Left hindlimb (tissue), 1 donor: ENCODE measurements at regions not wholly inside any gene's neighbourhood (a gene's known extent, or its start where the extent isn't known, plus 50 kb on each side); places are given as distances from the start of the nearest gene placed in this dataset.
"Not testable (repeated sequence)": the region's sequence is repeated elsewhere in the genome, so short reads cannot be mapped to it uniquely, and the experiment has no call there.

Experiments
- DNase-seq: peaks from one replicate; pipeline ENCODE4 v3.0.0-alpha.2; 2018

- DNase-seq: no peak
Measured at GRCh38 chr21:35982717-35983116, 77.6 kb downstream of the SETD4 start.

DNA sequence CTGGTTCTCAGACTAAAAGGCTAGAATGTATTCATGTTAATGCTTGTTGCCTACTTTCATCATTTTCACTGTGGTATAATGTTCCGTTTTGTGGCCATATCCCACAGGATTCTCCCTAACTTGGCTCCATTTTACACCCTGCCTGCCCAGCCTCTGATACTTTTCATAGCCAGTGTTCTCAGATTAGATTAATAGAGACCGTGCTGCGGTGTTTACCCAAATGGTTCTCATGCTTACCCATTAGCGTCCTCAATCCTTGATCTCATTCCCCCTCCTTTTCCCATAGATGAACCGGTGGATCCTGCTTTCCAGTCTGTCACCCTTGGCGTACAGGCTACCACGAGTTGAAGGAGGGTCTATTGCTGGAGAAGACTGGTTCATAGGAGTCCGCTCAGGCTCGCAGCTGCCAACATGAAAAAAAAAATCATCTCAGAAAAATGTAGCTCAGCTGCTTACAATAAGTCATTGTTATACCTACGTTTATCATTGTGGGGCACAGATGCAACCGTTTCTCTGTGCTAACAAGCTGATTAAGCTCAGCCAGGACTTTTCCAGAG is 78.7 kb downstream of the SETD4 start:
- DNase-seq: no peak

DNA sequence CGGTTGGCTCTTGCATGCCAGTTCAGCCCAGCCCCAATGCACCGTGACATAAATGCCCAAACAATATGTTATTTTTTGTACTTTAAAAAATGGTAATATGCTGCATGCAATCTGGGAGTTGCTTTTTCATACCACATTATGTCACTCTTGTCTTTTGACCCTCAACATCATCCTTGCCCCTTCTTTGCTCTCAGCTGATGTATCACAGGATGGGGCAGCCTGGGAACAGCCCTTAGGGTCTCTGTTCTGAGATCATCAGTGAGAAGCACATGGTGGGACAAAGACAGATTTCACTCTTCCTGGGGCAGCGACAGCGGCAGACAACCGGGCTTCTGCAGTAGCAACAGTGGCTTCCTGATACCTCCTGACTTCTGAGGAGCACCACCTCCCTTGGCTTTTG is 79.5 kb downstream of the SETD4 start:
- no peak for DNase-seq

- DNase-seq: not testable (repeated sequence)
Measured at GRCh38 chr21:35977860-35978259, 82.5 kb downstream of the SETD4 start.

- no peak for DNase-seq
Measured at GRCh38 chr21:35976929-35977328, 83.4 kb downstream of the SETD4 start.

DNA sequence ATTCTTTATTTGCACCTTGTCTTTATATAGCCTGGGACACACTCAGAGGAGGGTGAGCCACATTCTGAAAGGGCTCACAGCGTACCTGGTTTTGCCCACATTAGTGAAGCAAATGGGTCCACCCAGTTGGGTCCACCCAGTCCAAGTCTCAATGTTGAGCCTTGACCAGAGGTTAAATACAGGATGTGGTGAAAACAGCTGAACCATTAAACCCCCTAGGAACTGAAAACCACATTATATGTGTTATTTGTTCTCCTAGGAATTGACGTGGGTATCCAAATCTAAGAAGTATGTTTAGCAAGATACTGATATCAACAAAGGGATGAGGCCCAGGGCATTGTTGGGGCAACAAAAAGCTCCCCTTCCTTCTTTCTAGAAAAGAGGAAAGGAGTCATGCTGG is 83.8 kb downstream of the SETD4 start:
- DNase-seq: no peak

GRCh38 chr21:35974775-35975174 is 85.6 kb downstream of the SETD4 start:
- no peak for DNase-seq

DNA sequence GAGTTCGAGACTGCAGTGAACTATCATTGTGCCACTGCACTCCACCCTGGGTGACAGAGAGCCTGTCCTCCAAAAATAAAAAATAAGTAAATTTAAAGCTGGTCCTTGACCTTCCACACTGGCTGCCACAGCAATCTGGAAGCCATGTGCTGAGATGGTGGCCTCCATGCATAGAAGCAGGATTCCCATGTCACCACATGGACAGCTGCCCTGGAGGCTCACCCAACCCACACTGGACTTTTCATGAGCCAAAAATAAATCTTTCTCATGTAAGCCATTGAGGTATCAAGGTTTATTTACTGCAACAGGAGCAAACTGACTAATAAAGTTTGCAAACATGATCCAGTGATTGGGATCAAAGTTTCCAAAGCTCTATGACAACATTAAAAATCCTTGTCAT is 88.5 kb downstream of the SETD4 start:
- DNase-seq: no peak

- no peak for DNase-seq
Measured at GRCh38 chr21:35969281-35969680, 91.0 kb downstream of the SETD4 start.

DNA sequence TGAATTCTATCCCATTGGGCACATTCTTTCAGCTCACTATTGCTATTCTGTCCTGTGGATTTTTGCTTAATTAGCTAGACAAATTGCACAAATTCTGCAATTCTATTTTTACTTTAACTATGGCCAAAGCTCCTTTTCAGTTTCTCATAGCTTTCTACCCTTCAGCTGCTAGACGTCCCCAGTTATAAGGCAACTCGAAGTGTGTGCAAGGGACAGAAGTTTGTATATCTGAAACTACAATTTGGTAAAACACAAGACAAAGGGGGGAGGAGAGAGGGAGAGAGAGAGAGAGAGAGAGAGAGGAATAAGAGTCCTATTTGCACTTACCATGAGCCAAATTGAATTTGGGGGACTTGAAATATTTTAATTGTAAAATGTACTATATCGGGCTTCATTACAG is 91.8 kb downstream of the SETD4 start:
- DNase-seq: no peak

DNA sequence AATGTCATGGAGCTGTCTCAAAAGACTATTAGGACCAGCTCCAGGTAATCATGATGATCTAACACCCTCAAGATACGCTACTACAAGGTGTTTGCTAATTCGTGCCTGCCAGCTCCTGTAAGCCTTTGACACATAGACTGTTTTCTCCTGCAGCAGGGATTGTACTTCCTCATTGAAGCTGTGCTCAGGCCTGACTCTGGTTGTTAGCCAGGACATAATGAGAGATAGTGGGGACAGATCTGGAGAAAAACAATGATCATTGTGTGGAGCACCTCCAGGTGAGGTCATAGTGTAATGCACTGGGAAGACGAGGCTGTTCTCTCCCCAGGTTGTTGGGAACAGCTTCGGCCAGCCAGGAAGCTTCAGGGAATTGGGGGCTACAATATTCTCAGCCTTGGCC is 94.6 kb downstream of the SETD4 start:
- no peak for DNase-seq

DNA sequence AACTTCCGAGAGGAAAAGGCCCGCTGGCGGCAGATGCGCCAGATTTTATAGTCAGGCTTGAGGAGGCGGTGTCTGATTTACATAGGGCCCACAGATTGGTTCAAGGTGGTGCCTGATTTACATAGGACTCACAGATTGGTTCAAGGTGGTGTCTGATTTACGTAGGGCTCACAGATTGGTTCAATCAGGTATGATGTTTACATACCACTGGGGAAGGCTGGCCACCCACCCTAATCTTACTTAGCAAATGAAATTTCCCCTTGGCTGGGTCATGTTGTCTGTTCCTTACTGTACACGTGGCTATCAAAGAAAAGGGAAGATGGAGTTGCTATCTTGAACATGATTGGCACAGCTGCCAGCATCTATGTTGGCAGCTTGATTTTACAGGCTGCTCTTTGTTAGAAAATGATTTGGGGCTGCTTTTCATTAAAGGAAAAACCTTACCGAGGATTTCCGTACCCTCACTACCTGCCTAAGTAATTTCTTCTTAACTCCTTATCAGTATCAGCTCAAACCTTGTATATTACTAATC is 96.3 kb downstream of the SETD4 start:
- DNase-seq: no peak

- no peak for DNase-seq
Measured at GRCh38 chr21:35962917-35963316, 97.4 kb downstream of the SETD4 start.

DNA sequence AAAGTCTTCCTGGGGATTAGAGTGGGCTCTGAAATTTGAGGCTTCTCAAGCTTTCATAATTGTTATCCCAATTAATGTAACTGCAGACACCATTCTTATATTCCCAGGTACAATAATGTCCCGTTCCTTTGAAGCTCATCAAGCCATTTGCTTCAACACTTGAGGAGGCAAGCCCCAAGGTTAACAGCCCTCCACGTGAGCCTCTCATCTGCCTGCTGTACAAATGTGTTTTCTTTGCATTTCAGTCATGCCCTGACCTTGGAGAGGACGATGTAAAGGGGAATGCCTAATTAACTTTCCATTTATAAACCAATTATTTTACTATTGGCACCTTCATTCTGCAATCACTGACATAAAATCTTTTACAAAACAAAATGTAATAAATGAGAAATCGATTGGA is 106.3 kb downstream of the SETD4 start:
- DNase-seq: no peak

DNA sequence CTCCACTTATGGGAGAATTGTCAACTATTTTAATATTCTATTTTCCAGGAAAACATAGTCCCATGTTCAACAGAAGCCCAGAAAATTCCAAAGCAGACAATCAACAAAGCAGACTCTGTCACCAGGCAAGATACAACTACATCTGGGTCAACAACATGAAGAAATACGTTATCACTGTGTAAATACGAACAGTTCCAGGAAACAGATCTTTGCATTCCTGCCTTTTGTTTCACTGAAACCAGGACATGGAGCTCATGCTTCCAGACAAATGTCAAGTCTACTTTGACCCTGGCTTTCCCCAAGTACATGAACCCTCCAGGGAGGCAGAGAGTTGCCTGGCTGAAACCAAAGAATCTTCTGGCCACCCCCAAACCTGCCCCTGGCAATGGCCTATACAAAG is 106.7 kb downstream of the SETD4 start:
- no peak for DNase-seq

DNA sequence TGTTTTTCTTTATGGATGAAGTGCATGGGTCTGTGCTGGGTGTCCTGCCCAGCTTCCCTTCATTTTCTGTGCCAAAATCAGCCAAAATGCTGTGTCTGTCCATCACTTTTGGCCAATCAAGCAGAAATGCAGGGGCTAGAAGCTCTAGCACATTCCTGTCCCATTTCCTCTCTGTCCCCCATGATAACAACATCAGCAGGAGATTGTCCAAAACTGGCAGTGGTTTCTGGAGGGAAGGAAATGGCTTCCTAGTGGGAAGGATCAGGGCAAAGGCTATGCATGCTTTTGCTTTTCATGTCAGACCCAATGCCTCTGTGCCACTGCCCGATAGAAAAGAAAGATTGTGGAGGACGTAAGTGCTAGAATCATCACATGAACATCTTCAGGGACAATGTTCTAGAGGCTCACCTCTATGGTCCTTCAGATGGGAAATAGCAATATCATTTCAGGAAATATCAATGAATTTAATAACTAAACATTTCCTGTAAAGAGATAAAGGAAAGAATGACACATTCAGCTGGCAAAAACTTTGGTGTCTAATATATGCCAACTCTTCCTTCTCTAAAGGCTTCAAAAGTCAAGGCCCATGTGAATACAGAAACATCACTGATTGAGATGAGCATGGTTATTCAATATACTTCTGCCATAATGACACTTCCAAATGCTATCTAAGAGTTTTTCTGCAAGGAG is 107.5 kb downstream of the SETD4 start:
- DNase-seq: no peak

DNA sequence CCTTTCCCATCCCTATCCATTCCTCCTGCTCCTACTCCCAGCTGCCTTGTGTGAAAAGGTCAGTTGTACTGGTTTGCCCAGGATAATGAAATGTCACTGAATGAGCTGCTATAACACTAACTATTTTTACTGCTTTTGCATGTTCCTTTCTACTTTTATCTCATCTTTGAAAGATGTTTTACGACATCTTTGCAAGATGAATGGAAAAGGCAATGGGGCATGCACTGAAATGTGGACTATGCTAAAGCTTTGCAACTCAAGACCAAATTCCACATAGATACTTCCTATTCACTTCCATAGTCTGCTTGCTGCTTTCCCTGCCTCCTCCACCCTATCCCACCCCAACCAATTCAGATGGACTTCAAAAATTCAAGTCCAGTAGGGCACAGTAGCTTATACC is 111.3 kb downstream of the SETD4 start:
- no peak for DNase-seq

DNA sequence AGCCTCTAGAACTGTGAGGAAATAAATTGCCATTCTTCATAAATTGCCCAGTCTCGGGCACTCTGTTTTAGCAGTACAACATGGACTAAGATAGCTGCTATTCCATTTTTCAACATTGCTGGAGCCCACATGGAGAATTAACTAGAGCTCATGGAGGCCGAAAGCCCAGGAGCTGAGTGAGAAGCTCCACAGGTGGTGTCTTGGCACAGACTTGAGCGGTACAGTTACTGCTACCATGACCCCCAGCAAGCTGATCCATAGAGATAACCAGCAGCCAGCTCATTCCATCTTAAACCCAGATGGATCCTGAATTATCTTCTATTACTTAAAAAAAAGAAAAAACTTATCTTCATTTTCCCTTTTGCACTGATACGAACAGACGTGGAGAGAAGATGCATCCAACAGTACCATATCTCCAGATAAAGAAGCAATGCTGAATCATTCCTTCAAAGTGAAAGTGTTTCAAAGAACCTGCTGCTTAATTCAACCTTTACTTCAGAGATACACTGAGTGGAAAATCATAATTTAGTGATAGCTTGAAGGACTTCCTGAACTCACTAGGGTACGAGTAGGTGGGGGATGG is 115.1 kb downstream of the SETD4 start:
- no peak for DNase-seq

- no peak for DNase-seq
Measured at GRCh38 chr21:35943752-35944151, 116.6 kb downstream of the SETD4 start.

DNA sequence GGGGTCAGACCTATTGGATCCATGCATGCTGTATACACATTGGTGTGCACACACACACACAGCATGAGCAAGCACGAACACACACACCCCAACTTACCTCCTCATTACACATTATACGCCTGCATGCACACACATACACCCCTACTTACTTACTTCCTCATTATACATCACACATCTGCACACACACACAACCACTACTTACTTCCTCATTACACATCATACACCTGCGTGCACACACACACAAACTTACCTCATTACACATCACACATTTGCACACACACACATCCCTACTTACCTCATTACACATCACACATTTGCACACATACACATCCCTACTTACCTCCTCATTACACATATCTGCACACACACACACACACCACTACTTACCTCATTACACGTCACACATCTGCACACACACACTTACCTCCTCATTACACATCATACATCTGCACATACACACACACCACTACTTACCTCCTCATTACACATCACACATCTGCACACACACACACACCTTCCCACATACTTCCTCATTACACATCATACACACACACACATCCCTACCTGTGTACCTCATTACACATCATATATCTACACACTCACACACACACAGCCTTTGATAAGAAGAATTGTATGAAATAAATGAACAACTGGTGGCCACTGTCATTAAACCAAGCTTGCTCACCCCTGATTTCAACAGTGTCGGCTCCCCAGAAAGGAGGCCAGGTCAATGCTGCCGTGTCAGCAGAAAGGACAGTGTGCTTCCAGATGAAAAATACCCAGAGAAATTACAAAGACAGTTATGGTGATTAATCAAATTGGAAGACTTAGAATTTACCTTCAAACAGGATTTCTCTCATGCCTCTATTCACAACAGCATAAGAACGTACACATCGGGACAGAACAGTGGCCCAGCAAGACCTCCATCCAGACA is 117.8 kb downstream of the SETD4 start:
- no peak for DNase-seq

- DNase-seq: peak; percentile 42
Measured at GRCh38 chr21:35940074-35940927, 120.0 kb downstream of the SETD4 start.

DNA sequence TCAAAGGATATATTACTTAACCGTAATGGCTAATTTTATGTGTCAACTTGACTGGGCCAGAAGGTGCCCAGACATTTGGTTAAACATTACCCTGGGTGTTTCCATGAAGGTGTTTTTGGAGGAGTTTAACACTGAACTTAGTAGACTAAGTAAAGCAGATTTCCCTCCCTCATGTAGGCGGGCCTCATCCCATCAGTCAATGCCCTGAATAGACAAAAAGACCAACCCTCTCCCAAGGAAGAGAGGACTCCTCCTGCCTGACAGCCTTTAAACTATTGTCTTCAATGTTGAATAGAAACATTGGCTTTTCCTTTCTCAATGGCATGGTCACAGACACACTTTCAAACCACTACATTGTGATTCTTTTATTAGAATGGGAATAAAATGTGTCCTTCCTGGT is 121.9 kb downstream of the SETD4 start:
- DNase-seq: no peak
